Activated T-helper 1 cell treated with anti-CD3 and anti-CD28 coated beads, Interleukin-12 subunit alpha, Interleukin-12 subunit beta, Interleukin-2, Interleukin-4 antibody, amounts not matched to agents 30 ng/mL and 10 ng/mL and 1 ng/mL, durations not matched to agents 14 hours and 24 hours and 36 hours (primary cell): ENCODE measurements at regions not wholly inside any gene's neighbourhood (a gene's known extent, or its start where the extent isn't known, plus 50 kb on each side); places are given as distances from the start of the nearest gene placed in this dataset.

ENCODE experiments used
- DNase-seq: peaks from one replicate; pipeline ENCODE4 v3.0.0; 2021; ENCODE audit warnings: low spot score
- H3K27ac Mint-ChIP-seq: one replicate; pipeline ENCODE4 v1.8.0; 2021; ENCODE audit warnings: mild to moderate bottlenecking, mixed read lengths
- H3K27me3 Mint-ChIP-seq: one replicate; pipeline ENCODE4 v1.8.0; 2022; ENCODE audit warnings: mild to moderate bottlenecking, moderate library complexity, mixed read lengths; ENCODE audit not compliant: insufficient read depth
- H3K36me3 Mint-ChIP-seq: one replicate; pipeline ENCODE4 v1.8.0; 2021; ENCODE audit warnings: low read depth, mixed read lengths
- H3K4me1 Mint-ChIP-seq: one replicate; pipeline ENCODE4 v1.8.0; 2021; ENCODE audit warnings: low read depth, mixed read lengths
- H3K4me3 Mint-ChIP-seq: one replicate; pipeline ENCODE4 v1.8.0; 2021; ENCODE audit warnings: mild to moderate bottlenecking, moderate library complexity, mixed read lengths
- H3K9me3 Mint-ChIP-seq: one replicate; pipeline ENCODE4 v1.8.0; 2021; ENCODE audit warnings: mixed read lengths
- intact Hi-C: fragments of 100-400 bp; cut with micrococcal nuclease; formaldehyde crosslinking; loops from one replicate; pipeline ENCODE4 v1.15.1; 2024

DNA sequence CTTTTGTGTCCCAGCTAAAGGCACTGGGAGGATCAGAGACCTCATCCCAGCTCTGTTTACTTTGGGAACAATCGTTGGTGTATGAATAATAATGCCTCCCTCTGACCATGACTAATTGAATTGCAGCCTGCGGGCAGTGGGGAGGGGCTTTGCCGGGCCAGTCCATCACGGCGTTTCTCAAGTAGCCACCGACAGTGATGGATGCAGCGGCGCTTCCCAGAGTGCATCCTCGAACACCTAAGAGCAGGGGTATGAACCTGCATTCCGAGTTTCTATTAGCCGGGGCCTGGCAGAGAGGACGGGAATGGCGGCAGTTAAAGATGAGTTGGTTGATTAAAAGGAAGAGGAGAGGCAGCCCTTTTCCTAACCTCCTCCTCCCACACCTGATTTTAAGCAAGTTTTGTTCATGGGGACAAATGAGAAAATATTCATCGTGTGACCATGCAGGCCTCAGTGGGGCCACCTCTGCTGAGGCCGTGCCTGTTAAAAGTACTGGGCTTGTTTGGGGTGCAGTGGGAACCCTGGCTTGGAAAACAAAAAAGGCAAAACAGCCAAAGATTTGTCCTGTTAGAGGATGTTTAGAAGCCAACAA lies 154.1 kb downstream of the FOXA2 start:
- Mint-ChIP-seq H3K4me1 (no peaks in the 10 kb centered on the region), H3K36me3 (no peaks in the 10 kb centered on the region), H3K4me3 (no peak overlapping the region), H3K27me3 (no peaks in the 10 kb centered on the region), H3K9me3 (no peaks in the 10 kb centered on the region), H3K27ac (no peak overlapping the region)
- intact Hi-C loops, result no loop called here
- no peak for DNase-seq

GRCh38 chr20:22429175-22430153 lies 154.9 kb downstream of the FOXA2 start:
- intact Hi-C loops, result no loop called here
- no peak overlapping the region for H3K27ac Mint-ChIP-seq
- H3K36me3 Mint-ChIP-seq, result no peaks in the 10 kb centered on the region
- H3K4me3 Mint-ChIP-seq, result no peak overlapping the region
- no peaks in the 10 kb centered on the region for H3K4me1 Mint-ChIP-seq
- no peaks in the 10 kb centered on the region for H3K27me3 Mint-ChIP-seq
- DNase-seq, result no peak
- no peaks in the 10 kb centered on the region for H3K9me3 Mint-ChIP-seq

GRCh38 chr20:22428051-22428450 lies 156.3 kb downstream of the FOXA2 start:
- H3K9me3 Mint-ChIP-seq, result no peaks in the 10 kb centered on the region
- H3K27ac Mint-ChIP-seq, result no peak overlapping the region

GRCh38 chr20:22426772-22427171 lies 157.6 kb downstream of the FOXA2 start:
- no peak for DNase-seq
- intact Hi-C loops, result no loop called here
- no peaks in the 10 kb centered on the region for H3K4me1 Mint-ChIP-seq
- H3K9me3 Mint-ChIP-seq, result no peaks in the 10 kb centered on the region
- no peaks in the 10 kb centered on the region for H3K27me3 Mint-ChIP-seq
- H3K36me3 Mint-ChIP-seq, result no peaks in the 10 kb centered on the region
- H3K27ac Mint-ChIP-seq, result no peak overlapping the region
- no peak overlapping the region for H3K4me3 Mint-ChIP-seq

More at GRCh38 chr20:22428051-22428450, 156.3 kb downstream of the FOXA2 start:
- intact Hi-C loops, result no loop called here
- no peaks in the 10 kb centered on the region for H3K36me3 Mint-ChIP-seq
- no peak for DNase-seq
- no peak overlapping the region for H3K4me3 Mint-ChIP-seq
- no peaks in the 10 kb centered on the region for H3K4me1 Mint-ChIP-seq
- no peaks in the 10 kb centered on the region for H3K27me3 Mint-ChIP-seq

GRCh38 chr20:22425344-22426295 lies 158.8 kb downstream of the FOXA2 start:
- DNase-seq, result no peak
- H3K9me3 Mint-ChIP-seq, result no peaks in the 10 kb centered on the region
- H3K27ac Mint-ChIP-seq, result no peak overlapping the region
- no peaks in the 10 kb centered on the region for H3K27me3 Mint-ChIP-seq
- H3K4me1 Mint-ChIP-seq, result no peaks in the 10 kb centered on the region
- H3K4me3 Mint-ChIP-seq, result no peak overlapping the region
- intact Hi-C loops, result no loop called here
- H3K36me3 Mint-ChIP-seq, result no peaks in the 10 kb centered on the region

DNA sequence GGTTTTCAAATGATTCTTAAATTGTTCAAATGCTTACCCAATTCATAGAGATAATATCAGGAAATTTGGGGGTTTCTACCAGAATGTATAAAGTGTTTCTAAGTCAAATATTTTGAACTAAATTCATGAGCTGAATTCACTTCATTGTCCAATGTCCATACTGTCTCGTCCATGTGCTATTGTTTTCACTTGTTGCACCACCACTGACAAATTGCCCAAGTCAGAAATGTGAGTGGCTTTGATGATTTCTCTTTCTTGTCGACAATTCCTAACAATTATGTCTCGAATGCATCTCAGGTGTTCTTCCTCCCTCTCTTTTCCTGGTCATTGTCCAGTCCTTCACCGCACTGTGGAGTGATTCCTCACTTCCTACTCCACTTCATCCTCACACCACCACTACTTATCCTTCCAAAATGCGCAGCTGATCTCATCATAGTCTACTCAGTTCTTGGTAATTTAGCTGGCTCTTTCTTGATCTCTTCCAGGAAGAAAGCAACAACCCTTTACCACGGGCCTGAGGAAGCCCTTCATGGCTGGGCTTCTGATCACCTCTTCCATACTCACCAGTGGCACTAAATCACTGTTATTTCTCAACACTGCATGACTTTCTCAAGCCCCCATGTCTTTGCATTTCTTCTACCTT lies 161.1 kb downstream of the FOXA2 start:
- Mint-ChIP-seq H3K27ac (no peak overlapping the region), H3K36me3 (no peaks in the 10 kb centered on the region), H3K4me1 (no peaks in the 10 kb centered on the region), H3K9me3 (no peaks in the 10 kb centered on the region), H3K4me3 (no peak overlapping the region), H3K27me3 (no peaks in the 10 kb centered on the region)
- intact Hi-C loops, result no loop called here
- no peak for DNase-seq

DNA sequence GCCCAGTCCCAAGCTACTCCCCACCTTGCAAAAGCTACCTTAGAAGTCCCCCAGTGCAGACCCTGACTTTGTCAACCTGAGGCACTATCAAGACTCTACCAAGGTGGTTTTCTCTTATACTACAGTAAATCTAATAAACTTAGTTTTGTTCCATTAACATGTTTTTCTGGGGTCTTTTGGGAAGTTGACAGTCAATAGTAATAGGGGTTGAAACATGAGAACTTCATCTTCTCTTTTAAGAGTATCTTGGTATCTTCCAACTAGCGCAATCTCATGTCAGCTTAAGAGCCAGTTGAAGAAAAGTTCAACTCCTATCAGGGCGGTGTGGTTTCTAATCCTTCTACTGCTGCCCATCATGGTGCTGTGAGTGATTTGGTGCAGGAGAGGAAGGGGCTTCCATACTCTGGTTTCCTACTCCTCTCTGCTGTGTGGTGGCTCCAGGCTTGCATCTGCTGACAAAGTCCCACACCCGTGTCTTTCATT lies 164.2 kb downstream of the FOXA2 start:
- H3K4me3 Mint-ChIP-seq, result no peak overlapping the region
- H3K9me3 Mint-ChIP-seq, result no peaks in the 10 kb centered on the region
- no peaks in the 10 kb centered on the region for H3K4me1 Mint-ChIP-seq
- no peaks in the 10 kb centered on the region for H3K36me3 Mint-ChIP-seq
- no peaks in the 10 kb centered on the region for H3K27me3 Mint-ChIP-seq
- DNase-seq, result no peak
- H3K27ac Mint-ChIP-seq, result no peak overlapping the region
- intact Hi-C loops, result no loop called here

DNA sequence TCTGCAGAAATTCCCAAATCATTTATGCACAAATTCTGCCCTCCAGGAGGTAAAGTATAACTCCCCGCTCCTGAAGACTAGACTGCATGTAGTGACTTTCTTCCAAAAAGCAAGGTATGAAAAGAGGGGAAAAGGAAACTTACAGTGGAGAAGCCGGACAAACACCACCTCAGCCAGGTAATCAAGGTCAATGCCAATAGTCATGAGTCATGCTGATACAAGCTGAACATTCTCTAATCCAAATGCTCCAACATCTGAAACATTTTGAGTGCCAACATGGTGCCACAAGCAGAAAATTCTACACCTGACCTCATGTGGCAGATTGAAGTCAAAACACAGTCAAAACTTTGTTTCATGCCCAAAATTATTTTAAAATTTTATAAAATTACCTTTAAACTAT lies 165.6 kb downstream of the FOXA2 start:
- intact Hi-C loops, result no loop called here
- Mint-ChIP-seq H3K27ac (no peak overlapping the region), H3K36me3 (no peaks in the 10 kb centered on the region), H3K4me3 (no peak overlapping the region), H3K4me1 (no peaks in the 10 kb centered on the region), H3K9me3 (no peaks in the 10 kb centered on the region), H3K27me3 (no peaks in the 10 kb centered on the region)
- no peak for DNase-seq

DNA sequence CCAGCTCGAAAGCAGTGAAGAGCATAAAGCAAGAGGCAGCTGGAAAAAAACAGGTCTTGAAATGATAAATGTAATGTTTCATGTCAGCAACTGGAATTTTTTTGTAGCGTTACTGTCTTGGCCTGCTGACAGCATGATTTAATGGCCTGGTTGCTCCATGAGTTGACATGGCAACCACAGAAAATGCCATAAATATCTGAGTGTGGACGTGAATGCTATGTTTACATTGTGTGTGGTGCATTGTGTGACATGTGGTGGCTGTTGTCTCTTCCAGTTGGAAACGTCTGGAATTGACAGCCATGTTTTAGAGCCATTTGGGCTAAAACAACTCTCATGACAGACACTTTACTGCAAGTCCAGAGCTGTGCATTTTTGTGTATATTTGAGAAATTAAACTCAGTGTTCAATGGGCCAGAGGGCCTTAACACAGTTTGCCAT lies 170.0 kb downstream of the FOXA2 start:
- no peaks in the 10 kb centered on the region for H3K27me3 Mint-ChIP-seq
- H3K4me3 Mint-ChIP-seq, result no peak overlapping the region
- intact Hi-C loops, result no loop called here
- no peaks in the 10 kb centered on the region for H3K36me3 Mint-ChIP-seq
- no peaks in the 10 kb centered on the region for H3K4me1 Mint-ChIP-seq
- no peak for DNase-seq
- H3K27ac Mint-ChIP-seq, result no peak overlapping the region
- H3K9me3 Mint-ChIP-seq, result no peaks in the 10 kb centered on the region

GRCh38 chr20:22412977-22413868 lies 171.1 kb downstream of the FOXA2 start:
- H3K36me3 Mint-ChIP-seq, result no peaks in the 10 kb centered on the region
- no peak for DNase-seq
- H3K9me3 Mint-ChIP-seq, result peaks cover 5% of the 10 kb centered on the region
- intact Hi-C loops, result no loop called here
- H3K4me1 Mint-ChIP-seq, result no peaks in the 10 kb centered on the region
- no peaks in the 10 kb centered on the region for H3K27me3 Mint-ChIP-seq
- H3K4me3 Mint-ChIP-seq, result no peak overlapping the region
- H3K27ac Mint-ChIP-seq, result no peak overlapping the region

DNA sequence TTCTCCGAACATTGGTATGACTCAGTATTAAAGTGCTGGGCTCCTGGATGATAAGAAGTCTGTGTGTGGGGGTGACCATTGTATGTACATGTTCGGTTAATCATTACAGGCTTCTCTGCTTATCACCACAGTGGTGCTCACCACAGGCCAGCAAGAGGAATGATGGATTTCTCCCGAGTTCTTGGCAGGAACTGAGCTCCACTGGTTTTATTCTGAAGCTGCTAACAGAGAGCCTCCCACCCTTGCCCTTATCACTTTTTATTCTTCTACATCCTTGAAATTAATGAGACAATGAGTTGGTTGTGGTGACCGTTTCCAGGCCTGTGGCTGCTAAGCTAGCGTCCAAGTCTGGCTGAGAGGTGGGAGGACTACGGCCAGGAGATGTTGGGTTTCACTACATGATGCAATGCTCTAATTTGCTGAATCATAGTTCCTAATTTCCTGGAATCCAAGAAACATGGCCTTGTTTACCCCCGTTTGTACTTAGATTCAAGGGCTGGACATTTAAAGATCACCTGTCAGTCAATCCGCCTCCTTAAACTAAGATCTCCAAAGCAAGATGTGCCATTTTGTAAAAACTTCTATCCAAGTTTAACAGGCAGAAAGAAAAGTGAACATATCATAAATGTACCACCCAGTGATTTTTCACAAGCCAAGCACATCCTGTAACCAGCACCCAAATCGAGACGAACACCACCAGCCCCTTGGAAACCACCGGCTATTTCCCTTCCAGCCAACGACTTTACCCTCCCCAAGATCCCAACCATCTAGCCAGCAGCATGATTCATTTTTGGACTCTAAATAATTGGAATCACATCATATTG lies 172.5 kb downstream of the FOXA2 start:
- Mint-ChIP-seq H3K4me1 (no peaks in the 10 kb centered on the region), H3K27ac (no peak overlapping the region), H3K36me3 (no peaks in the 10 kb centered on the region), H3K9me3 (peaks cover 5% of the 10 kb centered on the region), H3K4me3 (no peak overlapping the region), H3K27me3 (no peaks in the 10 kb centered on the region)
- DNase-seq, result no peak
- intact Hi-C loops, result no loop called here
